Right lobe of liver (tissue), 6 donors: ENCODE measurements at regions not wholly inside any gene's neighbourhood (a gene's known extent, or its start where the extent isn't known, plus 50 kb on each side); places are given as distances from the start of the nearest gene placed in this dataset.

Experiments used
- ATAC-seq, 4 donors: fragments of 200-7000 bp; cut with Tn5 transposase; one replicate each; pipeline ENCODE4 v1.9.1; 2020; ENCODE audit warnings: mild to moderate bottlenecking in 4 of 4, moderate library complexity in 4 of 4
- DNase-seq, 3 donors: peaks; one replicate each; pipeline ENCODE4 v3.0.0-alpha.2; 2020
- H3K27ac ChIP-seq, 3 donors: fragments of 200-600 bp; one replicate each; pipeline ENCODE4 v1.8.0; 2022
- H3K27me3 ChIP-seq, 2 donors: fragments of 200-600 bp; one replicate each; pipeline ENCODE4 v1.8.0; 2022
- H3K36me3 ChIP-seq, 4 donors: fragments of 200-600 bp; sonication (generic) in 1 of 4; one replicate each; pipeline versions ENCODE4 v1.5.1 to v1.8.0; 2017 to 2022; ENCODE audit warnings: control low read depth in 1 of 4
- H3K4me1 ChIP-seq, 4 donors: fragments of 200-600 bp; sonication (generic) in 1 of 4; one replicate each; pipeline versions ENCODE4 v1.5.1 to v1.8.0; 2017 to 2022; ENCODE audit warnings: control low read depth in 1 of 4
- H3K4me3 ChIP-seq, 3 donors: fragments of 200-600 bp; one replicate each; pipeline ENCODE4 v1.8.0; 2022
- H3K9me3 ChIP-seq, 4 donors: fragments of 200-600 bp; sonication (generic) in 1 of 4; one replicate each; pipeline versions ENCODE4 v1.5.1 to v1.8.0; 2017 to 2022; ENCODE audit warnings: control low read depth in 1 of 4
- CTCF ChIP-seq, 4 donors: fragments of 200-600 bp in 3 of 4; fragments of 450-650 bp in 1 of 4; IDR thresholded peaks; one replicate each; pipeline versions ENCODE4 v1.5.1 to v1.8.0; 2016 to 2022; ENCODE audit warnings: antibody characterized with exemption in 4 of 4, mild to moderate bottlenecking in 2 of 4
- POLR2A ChIP-seq: fragments of 450-650 bp; IDR thresholded peaks from one replicate; pipeline ENCODE4 v1.6.1; 2017; ENCODE audit warnings: antibody characterized with exemption, mild to moderate bottlenecking
- WGBS: methylation state at CpG from one replicate; pipeline ENCODE4 v1.1.6; 2018; ENCODE audit warnings: low coverage, low lambda C conversion rate; ENCODE audit not compliant: insufficient coverage; ENCODE audit errors: missing lambda C conversion rate; 5-methylcytosine and 5-hydroxymethylcytosine counted together
- intact Hi-C, 2 donors: fragments of 100-400 bp; cut with DNase I; formaldehyde crosslinking; loops; one replicate each; pipeline versions ENCODE4 v1.11.2 to v1.14.1; 2022
- donor health status: DM: no; HTN: yes; CAD: no.
- donor health status: DM: no; HTN: no; CAD: no.
- donor health status: DM: no; HTN: no; CAD: no.
- donor health status: DM: no; HTN: yes; CAD: no.
- donor health status: DM: no; HTN: yes; CAD: no.

DNA sequence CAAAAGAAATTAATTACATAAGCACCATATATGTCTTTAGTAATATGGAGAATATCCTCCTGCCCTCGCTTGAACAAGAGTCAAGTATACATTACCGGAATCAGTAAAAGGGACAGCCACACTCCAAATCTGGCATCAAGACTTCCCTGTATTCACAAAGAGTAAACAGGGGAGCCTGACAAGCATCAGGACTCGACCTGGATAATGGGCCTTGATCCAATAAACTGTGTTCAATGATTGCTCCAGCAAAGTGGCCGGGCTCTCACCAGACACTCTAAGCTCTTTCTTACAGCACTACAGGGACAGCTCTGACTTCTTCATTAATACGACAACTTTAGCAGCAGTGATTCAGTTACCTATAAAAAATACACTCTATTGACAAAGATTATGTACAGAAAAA lies 307.9 kb upstream of the POU3F2 start:
- ATAC-seq (no peak), DNase-seq (no peak)
- no peaks in the 10 kb centered on the region for H3K4me1 ChIP-seq
- 41% methylated on average over 5 of the region's 5 CpGs for WGBS
- no peaks in the 10 kb centered on the region for H3K9me3 ChIP-seq
- TF ChIP-seq POLR2A (no peak), CTCF (IDR thresholded peaks at IDR 0.05) (no peak)
- no peak overlapping the region for H3K27ac ChIP-seq
- no peaks in the 10 kb centered on the region for H3K27me3 ChIP-seq
- H3K36me3 ChIP-seq = no peaks in the 10 kb centered on the region
- intact Hi-C loops = no loop called here
- no peak overlapping the region for H3K4me3 ChIP-seq

- Histone ChIP-seq H3K4me1 (no peaks in the 10 kb centered on the region), H3K9me3 (no peaks in the 10 kb centered on the region), H3K4me3 (no peak overlapping the region), H3K27ac (no peak overlapping the region), H3K36me3 (no peaks in the 10 kb centered on the region), H3K27me3 (no peaks in the 10 kb centered on the region)
- WGBS = 92% methylated on average over 2 of the region's 9 CpGs
- ATAC-seq (no peak), DNase-seq (no peak)
- TF ChIP-seq CTCF (IDR thresholded peaks at IDR 0.05) = no peak
- TF ChIP-seq POLR2A = no peak
- intact Hi-C loops = no loop called here
These were observed 305.0 kb upstream of the POU3F2 start for GRCh38 chr6:98529364-98529763.

DNA sequence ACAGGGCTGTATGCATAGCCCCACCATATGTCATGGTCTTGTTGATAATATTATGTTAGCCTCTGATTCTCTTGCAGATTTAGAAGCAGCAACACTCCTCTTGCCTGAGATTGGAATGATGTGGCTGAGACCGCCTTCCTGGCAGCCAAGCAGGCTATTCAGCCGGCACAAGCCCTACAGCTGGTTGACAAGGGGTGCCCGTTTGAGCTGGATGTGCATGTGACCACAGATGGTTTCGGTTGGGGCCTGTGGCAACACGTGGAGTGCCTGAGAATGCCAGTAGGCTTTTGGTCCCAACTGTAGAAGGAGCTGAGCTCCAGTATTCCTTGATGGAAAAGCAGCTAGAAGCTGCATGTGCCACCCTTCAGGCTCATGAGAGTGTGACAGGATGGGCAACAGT lies 303.6 kb upstream of the POU3F2 start:
- Histone ChIP-seq H3K9me3 (no peaks in the 10 kb centered on the region), H3K27me3 (no peaks in the 10 kb centered on the region), H3K4me1 (no peaks in the 10 kb centered on the region), H3K4me3 (no peak overlapping the region), H3K27ac (no peak overlapping the region), H3K36me3 (no peaks in the 10 kb centered on the region)
- intact Hi-C loops = no loop called here
- ATAC-seq (no peak), DNase-seq (no peak)
- WGBS = 90% methylated on average over 2 of the region's 5 CpGs
- no peak for TF ChIP-seq POLR2A
- no peak for TF ChIP-seq CTCF (IDR thresholded peaks at IDR 0.05)

DNA sequence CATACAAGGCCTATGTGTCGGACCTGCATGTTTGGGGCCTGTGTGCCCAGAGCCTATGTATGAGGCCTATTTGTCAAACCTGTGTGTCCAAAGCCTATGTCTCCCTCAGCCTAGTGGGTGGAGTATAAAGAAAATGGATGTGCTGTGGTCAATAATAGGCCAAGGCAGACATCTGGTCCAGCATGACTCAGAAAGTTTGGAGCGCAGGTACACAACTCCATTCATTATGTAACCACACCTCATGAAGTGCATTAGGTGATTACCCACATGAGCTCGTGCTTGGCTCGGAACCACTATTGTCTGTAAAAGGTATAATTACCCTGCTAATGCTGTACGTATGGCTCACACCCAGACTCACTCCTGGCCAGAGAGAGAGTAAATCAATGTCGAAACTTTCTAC lies 302.4 kb upstream of the POU3F2 start:
- no peak overlapping the region for H3K4me3 ChIP-seq
- no peak overlapping the region for H3K27ac ChIP-seq
- no peaks in the 10 kb centered on the region for H3K9me3 ChIP-seq
- ATAC-seq = no peak
- TF ChIP-seq CTCF (IDR thresholded peaks at IDR 0.05) = no peak
- TF ChIP-seq POLR2A = no peak
- WGBS = 85% methylated on average over 5 of the region's 6 CpGs
- no peak for DNase-seq
- H3K36me3 ChIP-seq = no peaks in the 10 kb centered on the region
- intact Hi-C loops = no loop called here
- H3K4me1 ChIP-seq = no peaks in the 10 kb centered on the region
- H3K27me3 ChIP-seq = no peaks in the 10 kb centered on the region

GRCh38 chr6:98539741-98540140 lies 294.6 kb upstream of the POU3F2 start:
- WGBS = 13% methylated on average over 1 of the region's 2 CpGs
- intact Hi-C loops = no loop called here
- no peak overlapping the region for H3K27ac ChIP-seq
- H3K36me3 ChIP-seq = no peaks in the 10 kb centered on the region
- TF ChIP-seq POLR2A (no peak), CTCF (IDR thresholded peaks at IDR 0.05) (no peak)
- H3K4me3 ChIP-seq = no peak overlapping the region
- no peaks in the 10 kb centered on the region for H3K9me3 ChIP-seq
- H3K27me3 ChIP-seq = no peaks in the 10 kb centered on the region
- H3K4me1 ChIP-seq = no peaks in the 10 kb centered on the region
- no peak for DNase-seq
- no peak for ATAC-seq
